H9 (cell line): ENCODE measurements at regions not wholly inside any gene's neighbourhood (a gene's known extent, or its start where the extent isn't known, plus 50 kb on each side); places are given as distances from the start of the nearest gene placed in this dataset.

Experiments used
- DNase-seq: peaks from one replicate; pipeline ENCODE4 v3.0.0-alpha.2; 2017
- H2AFZ ChIP-seq: one replicate; pipeline ENCODE4 v1.6.1; 2013; ENCODE audit warnings: mild to moderate bottlenecking, low read length, control low read depth, moderate library complexity
- H2AK5ac ChIP-seq: 2 replicates; pipeline ENCODE4 v1.6.1; 2013; ENCODE audit warnings: low read length, control low read depth, mixed read lengths; ENCODE audit not compliant: insufficient read length
- H2BK120ac ChIP-seq: one replicate; pipeline ENCODE4 v1.6.1; 2013; ENCODE audit warnings: low read depth, mild to moderate bottlenecking, low read length, control low read depth, inconsistent platforms; ENCODE audit not compliant: poor library complexity, severe bottlenecking
- H2BK12ac ChIP-seq: 2 replicates; pipeline ENCODE4 v1.6.1; 2013; ENCODE audit warnings: low read length, control low read depth, mixed read lengths, low read depth; ENCODE audit not compliant: insufficient read length
- H2BK15ac ChIP-seq: 2 replicates; pipeline ENCODE4 v1.6.1; 2013; ENCODE audit warnings: low read depth, low read length, control low read depth
- H2BK20ac ChIP-seq: one replicate; pipeline ENCODE4 v1.6.1; 2013; ENCODE audit warnings: low read depth, mild to moderate bottlenecking, low read length, control low read depth, inconsistent platforms; ENCODE audit not compliant: poor library complexity, severe bottlenecking
- H2BK5ac ChIP-seq: 2 replicates; pipeline ENCODE4 v1.6.1; 2013; ENCODE audit warnings: low read length, control low read depth, mixed read lengths; ENCODE audit not compliant: insufficient read length
- H3K14ac ChIP-seq: 2 replicates; pipeline ENCODE4 v1.6.1; 2013; ENCODE audit warnings: low read length, control low read depth; ENCODE audit not compliant: insufficient read depth
- H3K18ac ChIP-seq: 2 replicates; pipeline ENCODE4 v1.6.1; 2013; ENCODE audit warnings: low read depth, mild to moderate bottlenecking, mixed read lengths, low read length, control low read depth; ENCODE audit not compliant: insufficient read length
- H3K23ac ChIP-seq: 2 replicates; pipeline ENCODE4 v1.6.1; 2013; ENCODE audit warnings: low read length, control low read depth, mixed read lengths, low read depth; ENCODE audit not compliant: insufficient read length
- H3K23me2 ChIP-seq: 2 replicates; pipeline ENCODE4 v1.6.1; 2013; ENCODE audit warnings: low read depth, mild to moderate bottlenecking, mixed read lengths, low read length, control low read depth; ENCODE audit not compliant: insufficient read length, poor library complexity, severe bottlenecking
- H3K27ac ChIP-seq: 2 replicates; pipeline ENCODE4 v1.5.1; 2013; ENCODE audit warnings: low read length, control low read depth, mixed read lengths, low read depth; ENCODE audit not compliant: insufficient read length
- H3K27me3 ChIP-seq: 2 replicates; pipeline ENCODE4 v1.6.1; 2013; ENCODE audit warnings: low read length, control low read depth, inconsistent platforms; ENCODE audit not compliant: insufficient read depth
- H3K4ac ChIP-seq: 2 replicates; pipeline ENCODE4 v1.6.1; 2013; ENCODE audit warnings: low read depth, mild to moderate bottlenecking, control low read depth, inconsistent platforms, low read length, moderate library complexity
- H3K4me1 ChIP-seq: 2 replicates; pipeline ENCODE4 v1.6.1; 2013; ENCODE audit warnings: low read length, control low read depth, inconsistent platforms; ENCODE audit not compliant: insufficient read depth
- H3K4me2 ChIP-seq: 2 replicates; pipeline ENCODE4 v1.6.1; 2013; ENCODE audit warnings: low read length, control low read depth, mixed read lengths; ENCODE audit not compliant: insufficient read length, insufficient read depth
- H3K56ac ChIP-seq: 2 replicates; pipeline ENCODE4 v1.6.1; 2013; ENCODE audit warnings: low read depth, mild to moderate bottlenecking, mixed read lengths, low read length, control low read depth; ENCODE audit not compliant: insufficient read length
- H3K79me1 ChIP-seq: 2 replicates; pipeline ENCODE4 v1.6.1; 2013; ENCODE audit warnings: low read depth, mild to moderate bottlenecking, moderate library complexity, low read length, control low read depth, inconsistent platforms; ENCODE audit not compliant: insufficient read depth, poor library complexity, severe bottlenecking
- H3K79me2 ChIP-seq: 2 replicates; pipeline ENCODE4 v1.6.1; 2013; ENCODE audit warnings: low read length, control low read depth, inconsistent platforms; ENCODE audit not compliant: insufficient read depth
- H3K9ac ChIP-seq: 2 replicates; pipeline ENCODE4 v1.6.1; 2013; ENCODE audit warnings: low read length, control low read depth, mixed read lengths; ENCODE audit not compliant: insufficient read length; ENCODE audit errors: extremely low read depth
- H3K9me3 ChIP-seq: one replicate; pipeline ENCODE4 v1.6.1; 2013; ENCODE audit warnings: low read depth, low read length, inconsistent platforms; ENCODE audit not compliant: control insufficient read depth
- H3T11ph ChIP-seq: one replicate; pipeline ENCODE4 v1.6.1; 2013; ENCODE audit warnings: mild to moderate bottlenecking, low read length, control low read depth, inconsistent platforms
- H4K20me1 ChIP-seq: one replicate; pipeline ENCODE4 v1.6.1; 2013; ENCODE audit not compliant: control insufficient read depth, insufficient read length, insufficient read depth
- H4K5ac ChIP-seq: 2 replicates; pipeline ENCODE4 v1.6.1; 2013; ENCODE audit warnings: low read depth, mild to moderate bottlenecking, mixed read lengths, low read length, control low read depth; ENCODE audit not compliant: insufficient read length
- H4K8ac ChIP-seq: replicated peaks from 2 replicates; pipeline ENCODE4 v1.6.1; 2013; ENCODE audit warnings: low read length, control low read depth, mixed read lengths, low read depth; ENCODE audit not compliant: insufficient read length
- H4K91ac ChIP-seq: 2 replicates; pipeline ENCODE4 v1.6.1; 2013; ENCODE audit warnings: low read depth, mild to moderate bottlenecking, moderate library complexity, mixed read lengths, low read length, control low read depth; ENCODE audit not compliant: insufficient read length
- H3K27ac Mint-ChIP-seq, 3 experiments: 2 replicates in 2 of 3; 3 replicates in 1 of 3; pipeline ENCODE4 v1.8.0; 2020 to 2021; ENCODE audit warnings: mixed read lengths in 3 of 3, mild to moderate bottlenecking in 1 of 3, moderate library complexity in 1 of 3
- H3K27me3 Mint-ChIP-seq: 2 replicates; pipeline ENCODE4 v1.8.0; 2021; ENCODE audit warnings: low read depth, mild to moderate bottlenecking, moderate library complexity, mixed read lengths
- H3K36me3 Mint-ChIP-seq, 3 experiments: 2 replicates in 2 of 3; 3 replicates in 1 of 3; pipeline ENCODE4 v1.8.0; 2020 to 2021; ENCODE audit warnings: low read depth in 3 of 3, mixed read lengths in 3 of 3; ENCODE audit not compliant: insufficient read depth in 1 of 3
- H3K4me1 Mint-ChIP-seq, 2 experiments: 2 replicates each; pipeline ENCODE4 v1.8.0; 2020; ENCODE audit warnings: mixed read lengths in 2 of 2
- H3K4me3 Mint-ChIP-seq, 2 experiments: 2 replicates in 1 of 2; 3 replicates in 1 of 2; pipeline ENCODE4 v1.8.0; 2020 to 2021; ENCODE audit warnings: mild to moderate bottlenecking in 2 of 2, mixed read lengths in 2 of 2, moderate library complexity in 1 of 2
- H3K9me3 Mint-ChIP-seq, 2 experiments: 2 replicates in 1 of 2; 3 replicates in 1 of 2; pipeline ENCODE4 v1.8.0; 2020; ENCODE audit warnings: mild to moderate bottlenecking in 2 of 2, mixed read lengths in 2 of 2, moderate library complexity in 1 of 2
- WGBS: extraction: QIAGEN DNeasy Blood & Tissue Kit; methylation state at CpG from one replicate; pipeline ENCODE4 v1.1.7; 2013; ENCODE audit warnings: missing lambda C conversion rate, low lambda C conversion rate, mixed read lengths; ENCODE audit not compliant: insufficient read length; ENCODE audit errors: extremely low coverage; 5-methylcytosine and 5-hydroxymethylcytosine counted together
- TF ChIP-seq, protein P1 (sequence below): fragments of 200-600 bp; sonication (generic); conservative IDR thresholded peaks from 3 replicates; pipeline ENCODE4 v1.8.0; 2021; ENCODE audit warnings: antibody characterized with exemption, mild to moderate bottlenecking

- no peak overlapping the region for H4K91ac ChIP-seq
- DNase-seq = no peak
- no peak overlapping the region for H3K14ac ChIP-seq
- Mint-ChIP-seq H3K27ac (no peak overlapping the region), H3K4me3 (no peak overlapping the region; a peak in 1 of 5 replicates), H3K9me3 (no peaks in the 10 kb centered on the region), H3K27me3 (peaks cover 4% of the 10 kb centered on the region), H3K36me3 (no peaks in the 10 kb centered on the region), H3K4me1 (peaks cover 2 to 3% of the 10 kb centered on the region in 2 experiments)
- no peak overlapping the region for H2BK12ac ChIP-seq
- no peak overlapping the region for H3K9ac ChIP-seq
- no CpG with 5 or more reads among the region's 7 CpGs for WGBS
- no peak overlapping the region for H3K18ac ChIP-seq
- no peak overlapping the region for H2BK15ac ChIP-seq
- H2AK5ac ChIP-seq = no peak overlapping the region
- H2BK120ac ChIP-seq = no peak overlapping the region
- H4K8ac ChIP-seq = no peak overlapping the region
- H3K9me3 ChIP-seq = no peaks in the 10 kb centered on the region
- H3K56ac ChIP-seq = no peak overlapping the region
- H3K4me2 ChIP-seq = no peak overlapping the region
- no peak overlapping the region for H3T11ph ChIP-seq
- H3K27ac ChIP-seq = no peak overlapping the region
- H4K20me1 ChIP-seq = no peaks in the 10 kb centered on the region
- no peak overlapping the region for H2BK20ac ChIP-seq
- no peaks in the 10 kb centered on the region for H3K79me1 ChIP-seq
- H4K5ac ChIP-seq = no peak overlapping the region
- H3K23me2 ChIP-seq = no peaks in the 10 kb centered on the region
- H2AFZ ChIP-seq = no peak overlapping the region
- no peaks in the 10 kb centered on the region for H3K79me2 ChIP-seq
- H3K23ac ChIP-seq = no peak overlapping the region
- no peaks in the 10 kb centered on the region for H3K27me3 ChIP-seq
- H2BK5ac ChIP-seq = no peak overlapping the region
- TF ChIP-seq, protein P1, sequence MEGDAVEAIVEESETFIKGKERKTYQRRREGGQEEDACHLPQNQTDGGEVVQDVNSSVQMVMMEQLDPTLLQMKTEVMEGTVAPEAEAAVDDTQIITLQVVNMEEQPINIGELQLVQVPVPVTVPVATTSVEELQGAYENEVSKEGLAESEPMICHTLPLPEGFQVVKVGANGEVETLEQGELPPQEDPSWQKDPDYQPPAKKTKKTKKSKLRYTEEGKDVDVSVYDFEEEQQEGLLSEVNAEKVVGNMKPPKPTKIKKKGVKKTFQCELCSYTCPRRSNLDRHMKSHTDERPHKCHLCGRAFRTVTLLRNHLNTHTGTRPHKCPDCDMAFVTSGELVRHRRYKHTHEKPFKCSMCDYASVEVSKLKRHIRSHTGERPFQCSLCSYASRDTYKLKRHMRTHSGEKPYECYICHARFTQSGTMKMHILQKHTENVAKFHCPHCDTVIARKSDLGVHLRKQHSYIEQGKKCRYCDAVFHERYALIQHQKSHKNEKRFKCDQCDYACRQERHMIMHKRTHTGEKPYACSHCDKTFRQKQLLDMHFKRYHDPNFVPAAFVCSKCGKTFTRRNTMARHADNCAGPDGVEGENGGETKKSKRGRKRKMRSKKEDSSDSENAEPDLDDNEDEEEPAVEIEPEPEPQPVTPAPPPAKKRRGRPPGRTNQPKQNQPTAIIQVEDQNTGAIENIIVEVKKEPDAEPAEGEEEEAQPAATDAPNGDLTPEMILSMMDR = no peak
- H3K4ac ChIP-seq = no peak overlapping the region
- no peaks in the 10 kb centered on the region for H3K4me1 ChIP-seq
Measured at GRCh38 chr14:97046967-97047366, 249.8 kb downstream of the VRK1 start.
